ENCODE measurements at regions not wholly inside any gene's neighbourhood (a gene's known extent, or its start where the extent isn't known, plus 50 kb on each side); places are given as distances from the start of the nearest gene placed in this dataset.

DNA sequence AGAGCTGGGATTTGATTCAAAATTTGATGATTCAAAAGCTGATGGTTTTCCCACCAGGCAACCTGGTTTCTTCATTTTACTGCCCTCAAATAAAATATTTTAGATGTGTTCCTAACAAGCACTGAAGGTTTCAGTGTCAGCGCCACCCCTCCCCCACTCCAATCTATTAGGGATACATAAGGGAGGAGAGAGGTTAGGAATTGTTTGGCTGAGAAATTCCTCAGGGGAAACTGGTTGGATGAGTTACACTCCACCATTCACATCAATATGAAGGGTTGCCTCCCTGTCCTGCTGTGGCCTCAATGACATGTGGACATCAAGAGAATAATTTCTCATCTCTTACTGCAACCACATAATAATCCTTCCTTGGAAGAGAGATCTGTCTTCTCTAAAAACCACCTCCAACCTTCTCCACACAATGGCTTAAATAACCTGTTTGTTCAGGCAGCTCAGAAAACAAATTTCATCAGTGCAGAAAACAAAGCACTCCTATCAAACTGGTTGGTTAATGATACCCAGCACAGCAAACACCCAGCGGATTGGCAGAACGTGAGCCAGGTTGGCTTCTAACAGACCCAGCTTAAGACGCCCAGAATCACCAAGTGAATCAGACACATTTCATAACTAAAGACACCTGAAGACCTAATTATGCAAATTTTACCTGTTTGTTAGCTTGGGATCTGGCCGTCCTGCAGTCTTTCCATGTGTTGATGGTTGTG is 136.0 kb upstream of the SGK1 start:
- DNase-seq (ENCODE audit: low spot score), result no peak

DNA sequence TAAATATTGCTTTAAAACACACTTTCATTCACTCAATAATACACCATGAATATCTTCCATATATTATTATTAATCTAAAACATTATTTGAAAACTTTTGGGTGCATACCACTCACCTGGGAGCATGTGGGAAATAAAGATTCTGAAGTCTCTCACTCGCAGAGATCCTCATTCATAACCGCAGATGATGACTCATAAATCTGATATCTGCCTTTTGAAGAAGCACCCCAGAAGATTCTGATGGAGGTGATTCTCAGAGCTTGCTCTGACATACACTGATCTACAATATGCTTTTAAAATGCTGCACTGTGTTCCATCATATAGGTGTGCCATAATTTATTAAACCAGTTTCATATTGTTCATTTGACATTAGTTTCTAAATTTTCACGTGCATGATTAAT is 135.0 kb upstream of the SGK1 start:
- no peak for DNase-seq (ENCODE audit: low spot score)

DNA sequence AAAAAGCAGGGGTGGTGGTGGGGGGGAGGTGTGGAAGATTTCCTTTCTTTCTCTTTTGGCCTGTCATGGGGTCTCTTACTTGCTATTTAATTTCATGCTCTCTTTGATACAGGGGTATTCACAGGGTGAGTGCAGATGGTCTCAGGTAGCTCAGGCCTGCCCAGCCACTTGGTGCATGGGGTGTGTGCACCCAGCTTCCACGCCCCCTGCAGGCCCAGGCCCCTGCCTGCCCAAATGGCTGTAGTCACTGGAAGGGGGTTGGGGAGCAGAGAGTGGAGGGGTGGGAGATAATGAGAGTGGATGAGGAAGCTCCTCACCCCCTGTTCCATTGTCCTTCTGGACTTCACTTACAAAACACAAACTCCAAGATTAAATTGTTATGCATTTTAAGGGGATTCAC is 133.6 kb upstream of the SGK1 start:
- no peak for DNase-seq (ENCODE audit: low spot score)

DNA sequence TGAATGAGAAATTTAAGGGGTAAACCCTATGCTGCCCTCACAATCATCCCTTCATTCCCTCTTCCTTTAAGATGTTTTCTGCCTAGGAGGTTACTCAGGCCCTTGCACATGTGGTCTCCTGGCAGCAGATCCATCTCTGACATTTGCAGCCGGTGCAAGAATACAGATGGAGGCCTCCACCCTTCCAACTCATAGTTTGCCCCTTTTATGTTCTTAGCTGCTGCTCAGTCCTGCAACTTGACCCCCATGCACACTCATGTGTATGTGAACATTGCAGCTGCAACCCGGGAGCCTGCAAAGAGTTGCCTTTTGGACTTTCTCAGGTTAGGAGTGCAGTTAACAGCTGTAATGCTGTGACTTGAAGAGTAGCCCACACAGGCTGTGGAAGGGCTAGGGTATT is 131.9 kb upstream of the SGK1 start:
- DNase-seq (ENCODE audit: low spot score), result no peak

DNA sequence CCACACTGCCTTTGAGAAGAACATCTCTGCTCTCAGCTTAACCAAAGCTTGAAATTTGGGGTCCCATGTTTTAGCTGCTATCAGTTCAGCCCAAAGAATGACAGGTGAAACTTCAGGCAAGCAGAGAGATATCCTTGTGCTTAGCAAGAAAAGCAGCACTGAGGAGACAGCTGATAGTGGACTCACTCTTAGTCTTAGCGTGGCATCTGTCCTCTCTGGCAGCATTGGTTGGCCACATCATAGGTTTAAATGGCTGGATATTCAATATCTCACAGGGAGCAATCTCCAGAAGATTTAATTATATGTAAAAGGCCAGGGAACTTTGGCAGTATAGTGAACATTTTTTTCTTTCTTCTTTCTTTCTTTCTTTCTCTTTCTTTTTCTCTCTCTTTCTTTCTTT is 131.1 kb upstream of the SGK1 start:
- DNase-seq (ENCODE audit: low spot score), result no peak

DNA sequence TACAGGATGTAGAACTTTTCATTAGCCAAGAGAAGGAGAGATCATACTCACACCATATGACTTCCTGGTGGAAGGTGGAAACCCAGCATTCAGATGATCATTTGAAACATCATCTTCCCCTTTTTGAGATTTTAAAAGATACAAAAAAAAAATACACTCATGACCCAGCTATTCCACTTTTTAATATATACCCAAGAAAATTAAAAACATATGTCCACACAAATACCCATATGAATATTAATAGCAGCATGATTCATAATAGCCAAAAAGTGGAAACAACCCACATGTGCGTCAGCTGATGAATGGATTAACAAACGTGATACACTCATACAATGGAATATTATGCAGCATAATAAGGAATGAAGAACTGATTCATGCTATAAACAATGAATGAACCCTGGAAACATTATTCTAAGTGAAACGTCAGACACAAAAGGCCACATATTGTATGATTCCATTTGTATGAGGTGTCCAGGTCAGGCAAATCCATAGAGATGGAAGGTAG is 130.0 kb upstream of the SGK1 start:
- no peak for DNase-seq (ENCODE audit: low spot score)

DNA sequence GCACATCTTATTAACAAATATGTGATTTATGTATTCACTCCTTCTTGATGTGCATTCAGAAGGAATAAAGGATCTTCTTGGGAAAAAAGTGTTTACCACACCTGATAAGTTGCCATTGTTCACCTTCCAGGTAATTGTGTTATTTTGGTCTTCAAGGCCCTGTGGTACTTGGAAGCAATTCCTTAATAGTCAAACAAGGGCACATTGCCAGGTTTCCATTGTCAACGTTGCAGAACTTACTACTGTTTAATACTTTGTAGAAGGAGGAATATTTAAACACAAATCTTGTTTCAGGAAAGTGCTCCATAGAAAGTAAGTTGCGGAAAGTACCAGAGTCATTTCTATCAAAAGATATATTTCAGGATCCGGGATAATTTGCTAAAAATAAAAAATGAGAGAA is 129.5 kb upstream of the SGK1 start:
- DNase-seq (ENCODE audit: low spot score), result no peak

DNA sequence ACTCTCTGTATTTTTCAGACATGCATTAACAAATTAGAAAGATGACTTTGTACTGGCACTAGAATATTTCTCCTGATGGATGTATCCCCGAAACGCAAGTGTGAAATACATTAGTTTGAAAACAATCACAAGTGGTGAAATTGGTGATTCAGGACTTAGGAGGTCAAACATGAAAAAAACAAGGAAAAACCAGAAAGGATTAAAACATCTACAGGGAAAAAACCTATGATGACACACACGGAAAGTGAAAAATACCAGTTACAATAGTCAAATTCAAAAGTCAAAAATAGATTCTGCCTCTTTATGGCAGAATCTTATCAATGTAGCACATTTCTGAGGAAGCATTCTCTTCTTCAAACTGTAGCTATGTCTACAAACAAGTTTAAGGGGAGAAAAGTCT is 129.0 kb upstream of the SGK1 start:
- no peak for DNase-seq (ENCODE audit: low spot score)

DNA sequence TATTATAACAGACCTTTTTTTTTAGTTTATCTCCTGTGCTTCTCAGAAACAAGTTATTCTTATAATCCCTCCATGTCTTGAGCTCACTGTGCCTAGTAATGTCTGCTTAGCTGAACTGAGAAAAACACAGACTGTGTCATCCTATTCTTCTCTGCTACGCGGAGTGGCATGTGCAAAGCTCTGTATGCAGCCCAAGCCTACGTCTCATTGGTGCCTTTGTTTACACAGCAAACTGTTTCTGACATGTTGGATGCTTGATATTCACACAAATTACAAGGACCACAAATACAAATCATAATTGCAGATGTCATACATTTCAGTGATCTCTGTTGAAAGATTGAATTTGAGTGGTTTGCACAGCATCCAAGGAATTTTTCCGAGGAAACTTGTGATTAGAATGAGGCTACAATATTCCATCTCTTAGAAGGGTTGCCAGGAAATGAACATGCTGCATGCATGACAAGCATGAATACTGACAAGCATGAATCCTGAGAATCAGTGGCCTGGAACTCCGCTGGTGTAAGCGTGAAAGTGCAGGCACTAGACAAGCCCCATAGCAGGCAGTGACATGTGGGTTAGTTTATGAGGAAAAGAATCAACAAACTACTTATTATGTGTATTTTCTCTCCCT is 128.4 kb upstream of the SGK1 start:
- DNase-seq (ENCODE audit: low spot score), result no peak

DNA sequence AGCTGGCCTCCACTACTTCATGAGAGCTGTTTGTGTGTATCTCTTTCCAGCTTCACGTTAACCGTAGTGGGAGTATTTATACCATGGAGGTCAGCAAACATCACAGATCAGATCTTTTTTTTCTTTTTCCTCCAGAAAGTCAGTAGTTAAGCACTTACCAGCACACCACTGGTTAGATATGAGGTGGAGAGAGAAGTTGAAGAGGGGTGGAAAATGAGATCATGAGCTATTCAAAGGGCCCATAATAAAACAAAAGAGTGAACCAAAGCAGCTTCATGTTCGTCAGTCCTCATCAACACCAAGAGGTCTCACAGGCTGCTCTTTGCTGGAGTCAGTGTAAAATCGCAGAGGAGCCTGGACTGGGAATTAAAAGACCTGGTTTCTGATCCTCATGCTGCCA is 125.1 kb upstream of the SGK1 start:
- no peak for DNase-seq (ENCODE audit: low spot score)

DNA sequence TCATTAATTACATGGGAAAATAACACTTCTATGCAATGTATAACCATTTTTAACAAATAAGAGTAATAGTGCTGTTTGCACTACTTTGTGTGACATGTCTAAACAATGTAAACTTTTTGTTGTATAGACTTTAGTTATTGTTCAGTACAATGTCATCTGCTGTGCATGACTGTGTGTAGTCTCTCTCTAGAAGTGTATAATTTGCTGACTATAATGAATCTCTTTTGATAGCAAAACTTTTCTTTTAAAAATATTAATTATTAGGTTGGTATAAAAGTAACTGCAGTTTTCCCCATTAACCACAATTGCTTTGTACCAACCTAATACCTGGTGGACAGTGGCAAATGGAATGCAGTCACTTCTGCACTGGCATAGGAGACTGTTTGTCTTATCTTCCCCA is 124.2 kb upstream of the SGK1 start:
- DNase-seq (ENCODE audit: low spot score), result no peak

DNA sequence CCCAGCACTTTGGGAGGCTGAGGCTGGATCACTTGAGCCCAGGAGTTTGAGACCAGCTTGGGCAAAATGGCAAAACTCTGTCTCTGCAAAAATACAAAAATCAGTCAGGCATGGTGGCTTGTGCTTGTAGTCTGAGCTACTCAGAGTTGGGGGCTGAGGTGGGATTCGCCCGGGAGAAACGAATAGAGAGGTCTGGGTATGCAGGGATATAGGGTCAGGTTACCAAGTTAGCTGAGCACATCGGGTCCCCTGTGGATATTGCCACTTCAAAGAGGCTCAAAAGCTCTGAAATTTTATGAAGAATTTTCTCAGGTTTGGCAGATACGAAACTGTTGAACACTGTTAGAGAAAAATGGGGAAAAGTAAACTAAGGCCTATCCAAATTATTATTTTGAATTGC is 120.9 kb upstream of the SGK1 start:
- DNase-seq (ENCODE audit: low spot score), result no peak

DNA sequence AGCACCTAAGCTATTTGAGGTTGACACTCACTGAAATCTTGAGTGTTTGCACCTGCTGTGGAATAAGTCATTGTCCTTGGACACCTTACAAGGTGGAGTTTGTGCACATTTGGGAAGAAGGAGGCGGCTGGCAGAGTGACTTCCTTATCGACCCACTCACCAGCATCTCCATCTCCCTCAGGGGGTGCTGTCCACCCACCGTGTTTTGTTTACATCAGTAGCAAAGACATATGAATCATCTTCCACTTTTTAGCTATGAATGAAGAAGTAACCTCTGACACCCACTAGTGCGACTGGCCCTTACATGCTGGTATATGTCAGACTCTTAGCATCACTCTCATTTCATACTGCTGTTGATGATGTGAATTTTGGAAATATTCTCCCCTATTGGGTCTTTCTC is 119.5 kb upstream of the SGK1 start:
- DNase-seq (ENCODE audit: low spot score), result no peak

DNA sequence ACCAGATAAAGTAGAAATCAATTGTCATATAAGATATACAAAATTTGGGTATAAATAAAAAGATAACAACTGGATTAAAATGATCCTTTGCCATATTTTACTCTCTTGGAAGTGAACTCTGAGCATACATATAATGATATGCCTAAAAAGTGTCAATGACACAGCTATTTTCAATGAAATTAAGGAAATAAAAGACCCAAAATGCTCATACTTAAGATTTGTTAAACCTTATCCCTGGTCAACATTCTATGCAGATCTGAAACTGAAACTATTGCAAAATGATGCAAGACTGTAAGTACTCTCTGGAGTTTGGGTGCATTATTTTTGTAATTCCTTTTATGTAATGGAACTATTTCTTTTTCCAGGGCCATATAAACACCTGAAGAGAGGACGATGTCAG is 119.0 kb upstream of the SGK1 start:
- no peak for DNase-seq (ENCODE audit: low spot score)

DNA sequence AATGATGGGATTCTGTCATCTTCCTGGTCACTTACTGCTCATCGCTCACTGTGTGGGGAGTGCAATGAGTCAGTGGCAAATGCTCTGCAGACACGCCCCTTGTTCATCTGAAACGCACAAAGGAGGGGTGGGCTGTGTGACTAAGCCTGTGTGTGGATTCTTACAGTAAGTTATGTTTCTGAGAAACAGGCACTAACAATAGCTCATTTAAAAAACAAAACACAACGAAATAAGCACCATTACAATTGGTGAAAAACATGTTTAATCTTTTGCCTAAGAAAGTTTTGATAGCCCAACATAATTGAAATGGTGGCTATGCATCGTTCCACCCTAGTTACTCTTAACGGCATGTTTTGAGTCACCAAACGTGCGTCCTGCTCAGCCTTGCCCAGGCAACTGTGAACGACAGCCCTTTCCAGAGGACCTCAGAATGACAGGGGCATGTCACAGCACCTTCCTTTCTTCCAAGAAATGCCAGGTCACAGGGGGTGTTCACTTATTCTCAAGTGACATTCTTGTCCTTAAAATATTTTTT is 118.4 kb upstream of the SGK1 start:
- DNase-seq (ENCODE audit: low spot score), result peak; percentile 86

DNA sequence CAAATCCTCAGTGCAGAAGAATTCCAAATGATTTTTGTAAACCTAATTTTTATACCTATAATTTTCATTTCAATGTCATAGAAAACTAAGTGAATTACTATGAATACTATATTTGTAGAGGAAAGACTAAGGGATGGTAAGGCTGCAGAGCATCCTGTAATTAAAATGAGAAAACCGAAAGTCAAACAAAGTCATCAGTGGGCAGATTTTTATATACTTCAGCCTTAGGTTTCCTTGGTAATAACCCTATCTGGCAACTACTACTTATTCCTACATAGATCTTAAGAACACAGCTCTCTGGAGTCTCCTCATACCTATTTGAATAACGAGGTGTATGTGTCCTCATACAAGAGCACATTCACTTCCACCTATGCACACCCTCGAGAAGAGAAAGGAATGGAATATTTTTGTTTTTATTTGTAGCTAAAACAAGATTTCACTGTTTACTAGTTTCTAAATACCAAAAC is 117.9 kb upstream of the SGK1 start:
- DNase-seq (ENCODE audit: low spot score), result no peak

DNA sequence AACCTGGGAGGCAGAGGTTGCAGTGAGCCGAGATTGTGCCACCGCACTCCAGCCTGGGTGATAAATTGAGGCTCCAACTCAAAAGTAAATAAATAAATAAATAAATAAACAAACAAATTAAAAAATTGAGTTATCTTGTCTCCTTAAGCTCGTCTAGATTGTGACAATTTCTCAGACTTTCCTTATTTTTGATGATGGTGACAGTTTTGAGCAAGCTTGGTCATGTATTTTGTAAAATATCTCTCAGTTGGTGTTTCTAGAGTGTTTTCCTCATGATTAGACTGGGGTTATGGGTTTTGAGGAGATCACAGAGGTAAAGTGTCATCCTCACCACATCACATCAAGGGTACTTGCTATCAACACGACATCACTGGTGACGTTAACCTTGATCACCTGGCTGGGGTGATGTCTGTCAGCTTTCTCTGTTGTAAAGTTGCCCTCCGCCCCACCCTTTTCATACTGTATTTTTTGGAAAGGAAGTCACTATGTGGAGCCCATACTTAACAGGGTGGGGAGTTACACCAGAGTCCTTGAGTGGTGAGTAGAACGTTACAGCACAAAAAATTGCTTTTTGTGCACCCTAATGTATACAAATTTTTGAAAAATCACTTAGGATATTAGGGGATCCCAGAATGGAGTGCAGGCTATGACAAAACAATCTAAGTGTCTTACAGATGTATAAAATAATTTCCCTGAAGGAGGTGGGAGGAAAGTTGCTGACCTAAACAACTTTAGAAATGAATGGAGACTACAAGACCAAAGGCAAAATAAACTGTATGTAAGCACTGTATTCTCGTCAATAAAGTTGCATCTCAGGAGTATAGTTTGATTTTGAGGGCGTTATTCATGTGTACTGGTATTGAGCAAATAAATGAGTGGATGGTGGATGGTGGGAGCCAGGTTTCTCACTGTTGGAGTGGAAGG is 116.4 kb upstream of the SGK1 start:
- no peak for DNase-seq (ENCODE audit: low spot score)

DNA sequence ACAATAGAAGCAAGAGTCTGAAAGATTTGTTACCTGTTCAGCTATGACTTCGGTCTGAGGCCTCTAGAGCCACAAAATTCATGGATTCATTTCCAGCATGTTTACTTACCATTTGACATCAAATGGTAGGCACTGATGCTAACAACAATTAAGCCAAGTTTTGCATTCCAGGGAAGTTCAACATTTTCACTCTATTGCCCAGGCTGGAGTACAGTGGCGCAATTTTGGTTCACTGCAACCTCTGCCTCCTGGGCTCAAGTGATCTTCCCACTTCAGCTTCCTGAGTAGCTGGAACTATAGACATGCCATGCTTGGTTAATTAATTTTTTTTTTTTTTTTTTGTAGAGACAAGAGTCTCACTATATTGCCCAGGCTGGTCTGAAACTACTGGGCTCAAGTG is 114.1 kb upstream of the SGK1 start:
- no peak for DNase-seq (ENCODE audit: low spot score)

DNA sequence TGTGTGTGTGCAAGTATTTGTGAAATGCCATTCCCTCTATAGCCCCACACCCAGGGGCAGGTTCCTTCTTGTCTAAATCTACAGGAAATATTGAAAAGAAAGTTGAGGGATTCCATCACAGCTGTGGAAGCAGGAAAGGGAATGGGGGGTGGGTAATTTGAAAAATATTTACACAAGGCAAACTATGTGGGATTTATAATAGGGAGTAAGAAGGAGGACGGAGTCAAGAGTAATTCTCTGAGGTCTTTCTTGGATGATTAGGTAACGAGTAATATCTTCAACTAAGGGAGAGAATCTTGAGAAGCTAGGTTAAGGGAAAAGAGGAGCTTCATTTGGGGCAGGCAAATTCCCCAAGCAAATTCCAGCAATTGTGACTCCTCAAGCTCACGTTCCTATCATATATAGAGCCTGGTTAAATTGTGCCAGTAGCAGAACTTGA is 113.5 kb upstream of the SGK1 start:
- no peak for DNase-seq (ENCODE audit: low spot score)

DNA sequence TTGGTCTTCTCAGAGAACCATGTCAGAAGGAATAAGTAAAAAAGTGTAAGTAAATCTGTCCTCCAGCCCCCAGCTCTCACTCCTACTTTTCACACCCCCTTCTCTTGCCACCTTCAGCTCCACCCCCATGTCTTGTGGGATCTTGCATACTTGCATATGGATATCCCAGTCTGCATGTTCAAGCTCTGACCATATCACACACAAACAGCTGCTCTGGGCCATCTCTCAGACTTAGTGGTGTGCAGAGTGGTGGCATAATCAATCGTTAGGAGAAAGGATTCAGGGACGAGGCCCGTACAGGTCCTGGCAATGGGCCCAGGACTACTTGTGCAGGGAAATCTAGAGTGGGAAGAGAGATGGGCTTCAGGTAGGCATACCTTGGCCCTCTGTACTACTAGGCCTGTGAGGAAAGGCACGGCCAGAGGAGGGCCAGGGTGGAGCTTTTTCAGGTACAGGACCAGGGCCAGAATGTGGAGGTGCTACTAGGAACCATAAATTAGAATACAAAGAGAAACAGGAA is 112.0 kb upstream of the SGK1 start:
- no peak for DNase-seq (ENCODE audit: low spot score)

DNA sequence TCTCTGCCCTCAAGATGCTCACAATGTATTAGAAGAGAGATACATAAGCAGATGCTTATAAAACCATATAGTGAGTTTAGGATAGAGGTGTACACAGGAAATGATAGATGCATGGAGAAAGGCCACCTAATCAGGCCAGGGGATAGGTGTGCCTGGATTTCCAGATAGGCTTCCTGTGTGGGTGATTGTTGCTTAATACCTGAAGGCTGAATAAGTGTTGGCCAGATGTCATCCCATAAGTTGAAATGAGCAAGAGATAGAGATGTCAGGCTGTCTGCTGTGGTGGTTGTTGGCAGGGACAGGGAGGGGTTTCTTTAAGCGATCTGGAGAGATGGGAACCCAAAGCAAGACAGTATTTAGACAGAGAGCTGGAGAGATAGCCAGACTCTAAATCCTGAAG is 109.8 kb upstream of the SGK1 start:
- no peak for DNase-seq (ENCODE audit: low spot score)

DNA sequence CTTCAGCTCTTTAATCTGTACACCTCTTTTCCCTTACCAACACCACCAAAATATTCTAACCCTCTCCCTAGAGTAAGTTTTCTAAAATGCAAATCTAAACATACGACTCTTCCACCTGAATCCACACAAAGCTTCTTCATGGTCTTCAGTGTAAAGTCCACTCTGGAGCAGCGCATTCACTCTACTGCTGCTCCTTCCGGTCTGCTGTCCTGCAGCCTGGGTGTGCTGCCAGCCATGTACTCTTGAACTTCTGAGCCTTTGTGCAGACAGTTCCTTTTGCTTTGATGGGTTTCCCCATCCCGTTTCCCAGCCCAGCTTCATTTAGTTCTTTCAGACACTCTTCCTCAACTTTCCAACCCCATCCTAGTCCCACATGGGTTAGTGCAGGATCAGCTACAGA is 108.7 kb upstream of the SGK1 start:
- no peak for DNase-seq (ENCODE audit: low spot score)

Data from putamen (tissue), 1 donor.